MM.1S (cell line): ENCODE measurements at regions not wholly inside any gene's neighbourhood (a gene's known extent, or its start where the extent isn't known, plus 50 kb on each side); places are given as distances from the start of the nearest gene placed in this dataset.

Source experiments
- DNase-seq: peaks from one replicate; pipeline ENCODE4 v3.0.0-alpha.2; 2015
- H2AFZ ChIP-seq: fragments of 300-600 bp; sonication (generic); 2 replicates; pipeline ENCODE4 v1.6.0; 2016; ENCODE audit warnings: antibody characterized with exemption, low read length
- H3F3A ChIP-seq: fragments of 300-600 bp; sonication (generic); 2 replicates; pipeline ENCODE4 v1.6.1; 2016; ENCODE audit warnings: mild to moderate bottlenecking, antibody characterized with exemption, low read length, moderate library complexity, mixed read lengths; ENCODE audit not compliant: insufficient read depth
- H3K27ac ChIP-seq: fragments of 300-600 bp; sonication (generic); 2 replicates; pipeline ENCODE4 v1.5.1; 2016; ENCODE audit warnings: mild to moderate bottlenecking, low read length
- H3K27me3 ChIP-seq: fragments of 300-600 bp; sonication (generic); replicated peaks from 2 replicates; pipeline ENCODE4 v1.6.0; 2016; ENCODE audit warnings: low read length; ENCODE audit not compliant: insufficient read depth
- H3K36me3 ChIP-seq: fragments of 300-600 bp; sonication (generic); replicated peaks from 2 replicates; pipeline ENCODE4 v1.6.1; 2016; ENCODE audit warnings: mild to moderate bottlenecking, low read length, mixed read lengths; ENCODE audit not compliant: insufficient read depth
- H3K4me1 ChIP-seq: fragments of 300-600 bp; sonication (generic); 2 replicates; pipeline ENCODE4 v1.6.1; 2016; ENCODE audit warnings: low read length, mixed read lengths
- H3K4me2 ChIP-seq: fragments of 300-600 bp; sonication (generic); 2 replicates; pipeline ENCODE4 v1.6.0; 2016; ENCODE audit warnings: low read depth, low read length
- H3K4me3 ChIP-seq: fragments of 300-600 bp; sonication (generic); 2 replicates; pipeline ENCODE4 v1.5.1; 2016; ENCODE audit warnings: low read length, mixed read lengths
- H3K79me2 ChIP-seq: fragments of 300-600 bp; sonication (generic); 2 replicates; pipeline ENCODE4 v1.6.1; 2016; ENCODE audit warnings: mixed run types, low read length, mixed read lengths
- H3K9ac ChIP-seq: fragments of 300-600 bp; sonication (generic); 2 replicates; pipeline ENCODE4 v1.6.1; 2016; ENCODE audit warnings: low read length, mixed read lengths
- H3K9me2 ChIP-seq: fragments of 300-600 bp; sonication (generic); replicated peaks from 2 replicates; pipeline ENCODE4 v1.6.1; 2016; ENCODE audit warnings: mild to moderate bottlenecking, low read length, mixed read lengths; ENCODE audit not compliant: insufficient read depth
- H3K9me3 ChIP-seq: fragments of 300-600 bp; sonication (generic); replicated peaks from 2 replicates; pipeline ENCODE4 v1.6.1; 2016; ENCODE audit warnings: mild to moderate bottlenecking, low read length, mixed read lengths; ENCODE audit not compliant: insufficient read depth
- H4K20me1 ChIP-seq: fragments of 300-600 bp; sonication (generic); 2 replicates; pipeline ENCODE4 v1.6.1; 2016; ENCODE audit warnings: mild to moderate bottlenecking, low read length, moderate library complexity, mixed read lengths; ENCODE audit not compliant: insufficient read depth
- EZH2 ChIP-seq: fragments of 300-600 bp; sonication (generic); optimal IDR thresholded peaks from 2 replicates; pipeline ENCODE3; 2017; ENCODE audit warnings: low read depth, mild to moderate bottlenecking, antibody characterized with exemption, low read length, mixed read lengths
- EZH2phosphoT487 ChIP-seq: fragments of 300-600 bp; sonication (generic); IDR thresholded peaks from 2 replicates; pipeline ENCODE4 v1.6.1; 2018; ENCODE audit warnings: antibody characterized with exemption, low read length
- TF ChIP-seq, protein P1 (sequence below): fragments of 300-600 bp; sonication (generic); IDR thresholded peaks from 2 replicates; pipeline ENCODE4 v1.5.1; 2016; ENCODE audit warnings: antibody characterized with exemption, low read length, mixed read lengths

DNA sequence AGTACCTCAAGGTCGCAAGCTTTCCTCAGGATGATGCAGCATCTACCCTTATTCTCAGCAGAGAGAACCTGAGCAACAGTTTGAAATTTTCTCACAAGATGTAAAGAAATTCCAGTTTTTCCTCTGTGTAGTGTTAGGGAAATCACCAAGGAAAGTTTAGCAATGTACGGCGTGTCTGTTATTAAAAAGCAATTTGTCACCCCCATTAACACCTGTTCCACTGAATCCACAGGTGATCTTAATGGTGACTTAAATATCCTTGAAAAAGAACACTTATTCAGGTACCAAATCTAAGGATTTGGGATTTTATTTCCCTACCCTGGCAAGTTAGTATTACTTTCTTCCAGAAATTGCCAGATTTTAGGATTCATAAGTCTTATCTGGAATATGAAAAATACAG, 77.9 kb upstream of the ATP10B start:
- Histone ChIP-seq H3K36me3 (no peaks in the 10 kb centered on the region), H3K4me1 (no peaks in the 10 kb centered on the region), H4K20me1 (no peaks in the 10 kb centered on the region), H3K4me2 (no peak overlapping the region), H3F3A (no peaks in the 10 kb centered on the region), H3K27me3 (no peaks in the 10 kb centered on the region), H3K79me2 (no peaks in the 10 kb centered on the region), H3K9me3 (no peaks in the 10 kb centered on the region), H3K9me2 (no peaks in the 10 kb centered on the region), H3K4me3 (no peak overlapping the region), H3K9ac (no peak overlapping the region), H2AFZ (no peak overlapping the region), H3K27ac (no peak overlapping the region)
- TF ChIP-seq EZH2, result no peak
- TF ChIP-seq, protein P1, sequence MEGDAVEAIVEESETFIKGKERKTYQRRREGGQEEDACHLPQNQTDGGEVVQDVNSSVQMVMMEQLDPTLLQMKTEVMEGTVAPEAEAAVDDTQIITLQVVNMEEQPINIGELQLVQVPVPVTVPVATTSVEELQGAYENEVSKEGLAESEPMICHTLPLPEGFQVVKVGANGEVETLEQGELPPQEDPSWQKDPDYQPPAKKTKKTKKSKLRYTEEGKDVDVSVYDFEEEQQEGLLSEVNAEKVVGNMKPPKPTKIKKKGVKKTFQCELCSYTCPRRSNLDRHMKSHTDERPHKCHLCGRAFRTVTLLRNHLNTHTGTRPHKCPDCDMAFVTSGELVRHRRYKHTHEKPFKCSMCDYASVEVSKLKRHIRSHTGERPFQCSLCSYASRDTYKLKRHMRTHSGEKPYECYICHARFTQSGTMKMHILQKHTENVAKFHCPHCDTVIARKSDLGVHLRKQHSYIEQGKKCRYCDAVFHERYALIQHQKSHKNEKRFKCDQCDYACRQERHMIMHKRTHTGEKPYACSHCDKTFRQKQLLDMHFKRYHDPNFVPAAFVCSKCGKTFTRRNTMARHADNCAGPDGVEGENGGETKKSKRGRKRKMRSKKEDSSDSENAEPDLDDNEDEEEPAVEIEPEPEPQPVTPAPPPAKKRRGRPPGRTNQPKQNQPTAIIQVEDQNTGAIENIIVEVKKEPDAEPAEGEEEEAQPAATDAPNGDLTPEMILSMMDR, result no peak
- no peak for TF ChIP-seq EZH2phosphoT487
- DNase-seq, result no peak

DNA sequence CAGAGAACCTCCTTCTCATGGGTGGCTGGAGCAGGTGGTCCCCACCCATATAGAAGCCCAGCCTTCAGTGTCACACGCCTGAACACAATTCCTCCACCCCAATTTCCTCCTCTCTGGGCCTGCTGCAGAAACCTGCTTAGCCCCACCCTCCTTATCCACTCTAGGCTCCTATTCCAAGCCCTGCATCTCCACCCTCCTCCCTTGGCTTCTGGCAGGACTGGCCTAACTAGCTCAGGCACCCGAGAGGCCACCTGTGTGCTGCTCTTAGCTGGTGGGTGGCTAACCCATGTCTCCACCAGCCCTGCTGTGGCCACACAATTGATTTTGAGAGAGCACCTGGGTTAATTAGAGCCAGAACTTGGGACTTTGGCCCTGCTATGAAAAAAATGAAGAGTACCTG, 77.3 kb upstream of the ATP10B start:
- TF ChIP-seq, protein P1, result no peak
- TF ChIP-seq EZH2 (no peak), EZH2phosphoT487 (no peak)
- no peak for DNase-seq

DNA sequence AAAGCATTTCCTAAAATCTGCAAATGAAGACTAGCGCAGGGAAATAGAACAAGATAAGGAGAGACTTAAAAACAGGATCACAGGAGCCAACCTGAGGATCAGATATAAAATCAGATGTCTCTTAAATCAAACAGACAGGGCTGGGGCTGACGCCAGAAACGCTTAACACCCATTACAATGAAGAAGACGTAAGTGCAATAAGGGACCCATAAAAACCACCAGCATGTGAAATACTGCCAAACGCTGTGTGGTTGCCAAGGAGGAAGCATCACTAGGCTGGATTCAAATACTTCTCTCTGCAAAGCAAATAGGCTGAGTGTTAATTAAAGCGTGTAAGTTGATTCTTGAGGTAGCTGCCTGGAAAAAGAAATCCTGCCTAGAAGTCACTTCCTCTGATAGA, 74.4 kb upstream of the ATP10B start:
- Histone ChIP-seq H3K9me3 (no peaks in the 10 kb centered on the region), H3K27me3 (no peaks in the 10 kb centered on the region), H3K27ac (no peak overlapping the region), H3K36me3 (no peaks in the 10 kb centered on the region), H3K9me2 (no peaks in the 10 kb centered on the region), H3K79me2 (no peaks in the 10 kb centered on the region), H2AFZ (no peak overlapping the region), H4K20me1 (no peaks in the 10 kb centered on the region), H3K4me2 (no peak overlapping the region), H3K4me3 (no peak overlapping the region), H3K4me1 (no peaks in the 10 kb centered on the region), H3K9ac (no peak overlapping the region), H3F3A (no peaks in the 10 kb centered on the region)
- DNase-seq, result no peak
- no peak for TF ChIP-seq EZH2phosphoT487
- TF ChIP-seq, protein P1, result no peak

More for the DNA sequence above, 77.3 kb upstream of the ATP10B start:
- Histone ChIP-seq H3K4me3 (no peak overlapping the region), H3K27me3 (no peaks in the 10 kb centered on the region), H3K36me3 (no peaks in the 10 kb centered on the region), H3K9ac (no peak overlapping the region), H4K20me1 (no peaks in the 10 kb centered on the region), H3K79me2 (no peaks in the 10 kb centered on the region), H3K9me2 (no peaks in the 10 kb centered on the region), H3K9me3 (no peaks in the 10 kb centered on the region), H3K4me1 (no peaks in the 10 kb centered on the region), H3F3A (no peaks in the 10 kb centered on the region), H3K4me2 (no peak overlapping the region), H3K27ac (no peak overlapping the region), H2AFZ (no peak overlapping the region)

DNA sequence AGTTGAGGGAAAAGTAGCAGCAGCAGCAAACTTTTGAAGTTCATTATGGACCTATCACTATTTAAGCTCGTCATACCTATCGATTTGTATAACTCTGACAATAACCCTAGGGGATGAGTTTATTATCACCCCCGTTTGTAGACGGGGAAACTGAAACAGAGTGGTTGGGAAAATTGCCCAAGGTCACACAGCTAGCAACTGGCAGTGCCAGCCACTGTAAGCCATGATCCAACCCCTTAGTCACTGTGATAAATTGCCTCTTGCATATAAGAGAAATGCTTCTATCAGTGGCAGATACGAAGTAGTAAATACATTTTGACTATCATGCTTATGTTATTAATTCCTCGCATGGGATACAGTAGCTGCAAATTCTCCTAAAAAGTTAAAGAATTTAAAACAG, 73.3 kb upstream of the ATP10B start:
- TF ChIP-seq, protein P1, result no peak
- TF ChIP-seq EZH2 (no peak), EZH2phosphoT487 (no peak)
- no peak overlapping the region for H2AFZ ChIP-seq
- no peaks in the 10 kb centered on the region for H3K79me2 ChIP-seq
- no peaks in the 10 kb centered on the region for H4K20me1 ChIP-seq
- DNase-seq, result no peak
- H3K36me3 ChIP-seq, result no peaks in the 10 kb centered on the region
- H3K4me1 ChIP-seq, result no peaks in the 10 kb centered on the region
- H3K27me3 ChIP-seq, result no peaks in the 10 kb centered on the region
- no peak overlapping the region for H3K4me3 ChIP-seq
- H3K9me2 ChIP-seq, result no peaks in the 10 kb centered on the region
- H3K27ac ChIP-seq, result no peak overlapping the region
- no peak overlapping the region for H3K4me2 ChIP-seq
- H3K9ac ChIP-seq, result no peak overlapping the region
- no peaks in the 10 kb centered on the region for H3F3A ChIP-seq
- no peaks in the 10 kb centered on the region for H3K9me3 ChIP-seq
